ENCODE measurements at regions not wholly inside any gene's neighbourhood (a gene's known extent, or its start where the extent isn't known, plus 50 kb on each side); places are given as distances from the start of the nearest gene placed in this dataset.

DNA sequence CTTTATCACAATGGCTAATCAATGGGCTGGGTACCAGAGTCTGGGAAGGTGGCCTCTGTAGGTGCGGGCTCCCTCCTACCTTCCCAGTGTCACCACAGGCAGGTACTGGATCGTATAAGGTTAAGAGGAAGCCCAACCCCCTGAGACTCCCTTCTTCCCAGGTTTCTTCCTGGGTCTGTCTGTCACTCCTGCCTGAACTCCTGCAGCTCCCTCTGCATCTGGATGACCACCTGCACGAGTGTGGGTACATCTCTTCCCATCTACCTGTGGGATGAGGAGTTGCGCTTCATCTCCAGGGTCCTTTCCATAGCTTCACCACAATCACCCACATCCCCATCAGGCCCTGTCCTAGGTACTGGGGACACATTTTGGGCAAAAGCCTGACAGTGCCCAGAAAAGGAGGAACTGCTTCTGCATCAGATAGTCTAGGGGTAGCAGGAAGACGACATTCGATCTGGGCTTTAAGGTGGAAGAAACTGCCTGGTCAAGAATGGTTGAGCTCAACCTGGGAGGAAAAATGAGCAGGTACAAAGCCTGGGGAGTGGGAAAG lies 112.2 kb upstream of the ALDH1B1 start:
- Mint-ChIP-seq H3K27me3 (no peaks in the 10 kb centered on the region), H3K27ac (no peak overlapping the region), H3K4me3 (no peak overlapping the region), H3K4me1 (ENCODE audit: low read depth) (peaks cover 18% of the 10 kb centered on the region), H3K9me3 (no peaks in the 10 kb centered on the region), H3K36me3 (ENCODE audit: low read depth) (no peaks in the 10 kb centered on the region)
- DNase-seq (no peak), ATAC-seq (no peak)
- POLR2A ChIA-PET: no interaction called here
- intact Hi-C loops (cut with micrococcal nuclease): loop anchor here (10.0 kb wide), 1 partner anchor 356 kb away; no protein-coding TSS in a partner anchor
- CTCF ChIA-PET: no interaction called here
- TF ChIP-seq, protein P1, sequence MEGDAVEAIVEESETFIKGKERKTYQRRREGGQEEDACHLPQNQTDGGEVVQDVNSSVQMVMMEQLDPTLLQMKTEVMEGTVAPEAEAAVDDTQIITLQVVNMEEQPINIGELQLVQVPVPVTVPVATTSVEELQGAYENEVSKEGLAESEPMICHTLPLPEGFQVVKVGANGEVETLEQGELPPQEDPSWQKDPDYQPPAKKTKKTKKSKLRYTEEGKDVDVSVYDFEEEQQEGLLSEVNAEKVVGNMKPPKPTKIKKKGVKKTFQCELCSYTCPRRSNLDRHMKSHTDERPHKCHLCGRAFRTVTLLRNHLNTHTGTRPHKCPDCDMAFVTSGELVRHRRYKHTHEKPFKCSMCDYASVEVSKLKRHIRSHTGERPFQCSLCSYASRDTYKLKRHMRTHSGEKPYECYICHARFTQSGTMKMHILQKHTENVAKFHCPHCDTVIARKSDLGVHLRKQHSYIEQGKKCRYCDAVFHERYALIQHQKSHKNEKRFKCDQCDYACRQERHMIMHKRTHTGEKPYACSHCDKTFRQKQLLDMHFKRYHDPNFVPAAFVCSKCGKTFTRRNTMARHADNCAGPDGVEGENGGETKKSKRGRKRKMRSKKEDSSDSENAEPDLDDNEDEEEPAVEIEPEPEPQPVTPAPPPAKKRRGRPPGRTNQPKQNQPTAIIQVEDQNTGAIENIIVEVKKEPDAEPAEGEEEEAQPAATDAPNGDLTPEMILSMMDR (IDR thresholded peaks at IDR 0.05): no peak

DNA sequence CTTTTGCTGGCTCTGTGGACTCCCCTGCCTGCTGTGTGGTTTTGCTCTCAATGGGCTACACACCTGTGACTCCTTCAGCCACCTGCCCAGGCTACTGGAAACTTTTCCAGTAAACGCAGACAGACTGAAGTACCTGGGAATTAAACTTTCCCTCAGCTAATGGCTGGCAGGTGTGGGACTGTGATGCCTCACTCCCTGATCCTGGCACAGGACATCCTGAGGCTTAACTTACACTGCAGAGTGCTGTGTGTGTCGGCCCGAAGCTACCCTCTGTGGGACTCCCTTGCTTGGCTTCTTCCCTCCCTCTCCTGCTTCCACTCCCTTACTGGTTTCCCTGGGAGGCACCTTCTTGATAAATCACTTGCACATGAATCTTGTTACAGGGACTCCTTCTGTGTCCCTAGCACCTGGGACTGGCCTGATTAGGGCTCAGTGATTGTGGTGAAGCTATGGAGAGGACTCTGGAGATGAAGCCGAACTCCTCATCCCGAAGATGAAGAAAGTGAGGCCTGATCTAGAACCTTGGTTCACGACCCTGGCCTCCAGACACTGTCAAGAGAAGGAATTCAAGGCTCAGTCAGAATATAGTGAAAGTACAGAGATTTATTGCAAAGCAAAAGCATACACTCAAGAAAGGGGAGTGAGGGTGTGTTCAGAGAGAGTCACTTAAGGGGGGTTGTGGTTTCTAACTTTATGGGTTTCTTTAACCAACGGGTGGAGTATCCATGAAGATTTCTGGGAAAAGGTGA lies 113.4 kb upstream of the ALDH1B1 start:
- ChIA-PET CTCF (no interaction called here), POLR2A (no interaction called here)
- Mint-ChIP-seq H3K4me3 (no peak overlapping the region), H3K27me3 (no peaks in the 10 kb centered on the region), H3K27ac (no peak overlapping the region), H3K4me1 (ENCODE audit: low read depth) (peaks cover 18% of the 10 kb centered on the region), H3K9me3 (no peaks in the 10 kb centered on the region), H3K36me3 (ENCODE audit: low read depth) (no peaks in the 10 kb centered on the region)
- intact Hi-C loops (cut with micrococcal nuclease): no loop called here
- TF ChIP-seq, protein P1 (IDR thresholded peaks at IDR 0.05): no peak
- ATAC-seq (no peak), DNase-seq (no peak)

DNA sequence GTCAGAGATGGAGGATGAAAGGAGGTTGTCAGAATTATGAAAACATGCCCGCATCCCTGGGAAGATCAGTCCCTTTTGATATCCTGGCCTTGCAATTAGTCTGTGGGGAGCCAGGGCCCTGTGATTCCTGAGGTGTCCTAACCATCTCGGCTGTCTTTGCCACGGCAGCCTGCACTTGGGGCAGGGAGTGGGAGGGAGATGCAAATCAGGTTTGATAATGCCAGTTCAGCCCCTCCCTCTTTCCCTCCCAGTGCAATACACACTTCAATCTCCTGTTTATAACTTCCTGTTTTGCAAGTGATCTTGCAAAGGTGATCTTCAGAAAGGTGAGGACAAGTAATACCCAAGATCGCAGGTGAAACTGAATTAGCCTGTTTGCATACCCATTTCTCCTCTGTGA lies 114.0 kb upstream of the ALDH1B1 start:
- intact Hi-C loops (cut with micrococcal nuclease): no loop called here
- peaks cover 18% of the 10 kb centered on the region for H3K4me1 Mint-ChIP-seq (ENCODE audit: low read depth)
- DNase-seq (peak; percentile 5), ATAC-seq (no peak)
- no peak overlapping the region for H3K27ac Mint-ChIP-seq
- CTCF ChIA-PET: no interaction called here
- TF ChIP-seq, protein P1 (IDR thresholded peaks at IDR 0.05): no peak
- no peaks in the 10 kb centered on the region for H3K36me3 Mint-ChIP-seq (ENCODE audit: low read depth)
- no peak overlapping the region for H3K4me3 Mint-ChIP-seq
- no peaks in the 10 kb centered on the region for H3K9me3 Mint-ChIP-seq
- H3K27me3 Mint-ChIP-seq: no peaks in the 10 kb centered on the region
- POLR2A ChIA-PET: no interaction called here

DNA sequence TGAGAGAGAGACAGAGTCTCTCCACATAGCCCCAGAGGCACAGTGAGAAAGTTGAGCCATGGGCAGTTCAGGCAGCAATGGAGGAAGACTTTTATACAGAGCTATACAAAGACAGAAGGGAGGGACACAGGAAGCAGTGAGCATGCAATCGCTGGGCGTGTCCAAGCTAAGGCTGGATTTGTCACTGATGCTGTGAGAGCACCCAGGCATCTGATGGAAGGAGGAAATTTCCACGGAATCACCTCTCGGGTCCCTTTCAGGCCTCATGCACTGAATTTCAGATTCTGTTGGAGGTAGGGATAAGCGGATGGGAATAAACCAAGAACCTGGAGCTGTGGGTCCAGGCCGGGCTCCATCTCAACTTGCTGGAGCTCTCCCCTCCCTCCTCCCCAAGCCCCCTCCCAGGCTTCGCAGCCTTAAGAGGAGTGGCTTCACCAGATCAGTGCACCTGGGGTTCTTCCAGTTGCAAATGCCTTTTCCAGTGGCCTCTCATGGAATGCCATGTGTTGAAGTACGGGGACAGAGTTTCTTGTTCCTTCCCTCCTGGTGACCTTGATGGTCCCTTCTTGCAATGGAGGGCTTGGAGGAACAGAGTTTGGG lies 114.8 kb upstream of the ALDH1B1 start:
- H3K9me3 Mint-ChIP-seq: no peaks in the 10 kb centered on the region
- no peak overlapping the region for H3K27ac Mint-ChIP-seq
- H3K36me3 Mint-ChIP-seq (ENCODE audit: low read depth): no peaks in the 10 kb centered on the region
- intact Hi-C loops (cut with micrococcal nuclease): no loop called here
- H3K27me3 Mint-ChIP-seq: no peaks in the 10 kb centered on the region
- no peak overlapping the region for H3K4me3 Mint-ChIP-seq
- CTCF ChIA-PET: no interaction called here
- TF ChIP-seq, protein P1 (IDR thresholded peaks at IDR 0.05): no peak
- no peak for ATAC-seq
- no peak for DNase-seq
- peaks cover 18% of the 10 kb centered on the region for H3K4me1 Mint-ChIP-seq (ENCODE audit: low read depth)
- POLR2A ChIA-PET: no interaction called here

DNA sequence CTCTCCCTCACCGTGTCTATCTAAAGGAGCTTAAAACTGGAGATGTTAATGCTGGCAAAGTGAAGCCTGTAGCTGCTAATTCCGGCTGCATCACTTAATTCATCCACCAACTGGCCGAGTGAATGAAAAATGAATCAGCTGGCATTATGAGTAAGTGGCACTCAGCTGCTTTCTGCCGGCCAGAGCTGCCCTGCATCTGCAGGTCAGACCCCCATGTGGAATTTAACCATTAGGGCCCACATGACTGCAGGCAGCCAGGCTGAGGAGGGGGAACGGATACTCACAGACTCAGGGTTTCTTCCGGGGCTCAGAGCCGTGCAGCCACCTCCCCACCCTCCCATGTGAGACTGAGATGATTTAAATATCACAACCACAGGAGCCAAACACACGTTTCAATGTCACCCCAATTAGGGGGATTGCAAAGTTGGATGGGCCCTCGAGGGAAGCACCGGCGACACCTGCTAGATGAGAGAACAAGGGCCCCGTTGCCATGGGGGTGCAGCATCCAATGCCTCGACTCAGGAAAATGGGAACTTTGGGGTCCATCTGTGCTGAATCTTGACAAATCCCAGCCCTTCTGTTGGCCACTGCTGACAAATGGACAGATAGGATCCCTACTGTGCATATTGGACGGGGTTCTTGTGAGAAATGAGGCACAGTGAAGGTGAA lies 115.6 kb upstream of the ALDH1B1 start:
- H3K9me3 Mint-ChIP-seq: no peaks in the 10 kb centered on the region
- TF ChIP-seq, protein P1 (IDR thresholded peaks at IDR 0.05): no peak
- H3K27me3 Mint-ChIP-seq: no peaks in the 10 kb centered on the region
- intact Hi-C loops (cut with micrococcal nuclease): no loop called here
- no peak overlapping the region for H3K27ac Mint-ChIP-seq
- H3K36me3 Mint-ChIP-seq (ENCODE audit: low read depth): no peaks in the 10 kb centered on the region
- H3K4me1 Mint-ChIP-seq (ENCODE audit: low read depth): peaks cover 18% of the 10 kb centered on the region
- no peak for DNase-seq
- ATAC-seq: no peak
- ChIA-PET POLR2A (no interaction called here), CTCF (interaction anchor here (0.7 kb wide), 1 partner anchor 13 kb away, joined by 3 read pairs; no protein-coding TSS in a partner anchor)
- H3K4me3 Mint-ChIP-seq: no peak overlapping the region
